A673 (cell line): ENCODE measurements at regions not wholly inside any gene's neighbourhood (a gene's known extent, or its start where the extent isn't known, plus 50 kb on each side); places are given as distances from the start of the nearest gene placed in this dataset.

Experiments
- EZH2 ChIP-seq: fragments of 200-600 bp; sonication (generic); IDR thresholded peaks from 2 replicates; pipeline ENCODE4 v1.6.1; 2017; ENCODE audit warnings: borderline replicate concordance, low read depth, mild to moderate bottlenecking, mixed read lengths, antibody characterized with exemption, low read length; ENCODE audit not compliant: poor library complexity, severe bottlenecking
- TF ChIP-seq, protein P1 (sequence below): fragments of 300-800, 200-600 bp; sonication (generic); conservative IDR thresholded peaks from 2 replicates; pipeline ENCODE4 v1.5.1; 2017; ENCODE audit warnings: low read depth, mild to moderate bottlenecking, antibody characterized with exemption, low read length, moderate library complexity, mixed read lengths

DNA sequence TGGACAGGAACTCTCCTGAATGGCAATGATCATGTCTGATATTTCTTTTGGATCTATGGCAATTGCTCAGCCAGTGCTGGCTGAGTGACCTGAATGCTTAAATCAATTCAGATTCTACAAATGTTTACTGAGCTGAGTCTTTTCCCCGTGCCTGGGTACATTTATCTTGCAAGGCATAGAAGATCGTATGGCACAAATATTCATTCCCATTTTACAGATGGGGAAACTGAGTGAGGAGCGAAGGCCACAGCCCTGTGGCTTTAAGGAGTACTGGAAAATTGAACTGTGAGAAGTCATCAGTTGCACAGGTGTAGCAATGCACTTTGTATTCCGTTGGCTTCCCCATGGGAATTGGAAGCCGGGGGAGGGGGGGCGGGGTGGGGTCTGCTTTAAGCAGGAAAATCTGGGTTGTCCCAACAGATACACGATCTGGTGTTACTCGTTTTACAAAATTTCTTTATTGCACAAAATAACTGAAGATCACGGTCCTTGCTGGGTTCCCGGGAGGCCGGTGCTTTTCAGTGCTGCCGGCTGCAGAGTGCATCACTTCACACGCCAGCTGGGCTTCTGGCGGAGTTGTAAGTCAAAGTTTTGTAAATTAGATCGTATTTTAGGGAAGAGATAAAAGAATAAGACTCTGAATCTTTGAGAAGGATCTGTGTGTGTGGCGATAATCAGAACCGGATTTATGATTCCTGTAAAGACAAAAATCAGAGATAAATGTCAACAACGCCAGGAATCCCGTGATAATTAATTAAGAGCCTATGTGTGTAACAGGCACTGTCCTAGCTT is 75.0 kb upstream of the MAP1LC3B2 start:
- TF ChIP-seq EZH2: no peak
- TF ChIP-seq, protein P1, sequence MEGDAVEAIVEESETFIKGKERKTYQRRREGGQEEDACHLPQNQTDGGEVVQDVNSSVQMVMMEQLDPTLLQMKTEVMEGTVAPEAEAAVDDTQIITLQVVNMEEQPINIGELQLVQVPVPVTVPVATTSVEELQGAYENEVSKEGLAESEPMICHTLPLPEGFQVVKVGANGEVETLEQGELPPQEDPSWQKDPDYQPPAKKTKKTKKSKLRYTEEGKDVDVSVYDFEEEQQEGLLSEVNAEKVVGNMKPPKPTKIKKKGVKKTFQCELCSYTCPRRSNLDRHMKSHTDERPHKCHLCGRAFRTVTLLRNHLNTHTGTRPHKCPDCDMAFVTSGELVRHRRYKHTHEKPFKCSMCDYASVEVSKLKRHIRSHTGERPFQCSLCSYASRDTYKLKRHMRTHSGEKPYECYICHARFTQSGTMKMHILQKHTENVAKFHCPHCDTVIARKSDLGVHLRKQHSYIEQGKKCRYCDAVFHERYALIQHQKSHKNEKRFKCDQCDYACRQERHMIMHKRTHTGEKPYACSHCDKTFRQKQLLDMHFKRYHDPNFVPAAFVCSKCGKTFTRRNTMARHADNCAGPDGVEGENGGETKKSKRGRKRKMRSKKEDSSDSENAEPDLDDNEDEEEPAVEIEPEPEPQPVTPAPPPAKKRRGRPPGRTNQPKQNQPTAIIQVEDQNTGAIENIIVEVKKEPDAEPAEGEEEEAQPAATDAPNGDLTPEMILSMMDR: no peak
